ENCODE measurements at regions not wholly inside any gene's neighbourhood (a gene's known extent, or its start where the extent isn't known, plus 50 kb on each side); places are given as distances from the start of the nearest gene placed in this dataset.

- no peaks in the 10 kb centered on the region for H3K79me2 ChIP-seq (ENCODE audit: control insufficient read depth, insufficient read depth, low read length)
- no peaks in the 10 kb centered on the region for H3K4me1 ChIP-seq (ENCODE audit: control insufficient read depth, extremely low read depth, insufficient read depth, low read length)
- no peak overlapping the region for H3K27ac ChIP-seq (ENCODE audit: control insufficient read depth, insufficient read depth, low read length)
- H3K27me3 ChIP-seq (ENCODE audit: control insufficient read depth, extremely low read depth, insufficient read depth, low read length) = no peaks in the 10 kb centered on the region
- no peaks in the 10 kb centered on the region for H3K9me3 ChIP-seq (ENCODE audit: control insufficient read depth, low read depth, low read length)
- no peak overlapping the region for H3K4me2 ChIP-seq (ENCODE audit: control insufficient read depth, extremely low read depth, insufficient read depth, low read depth, low read length)
- no peak for FAIRE-seq
- TF ChIP-seq CTCF (optimal IDR thresholded peaks at IDR 0.05 in 1 of 3, IDR thresholded peaks at IDR 0.05 in 1 of 3, conservative IDR thresholded peaks at IDR 0.05 in 1 of 3; ENCODE audit: extremely low read depth in 1 of 3, insufficient read depth in 2 of 3, low read length in 3 of 3) = no peak
- no peak for TF ChIP-seq EZH2 (IDR thresholded peaks at IDR 0.05; ENCODE audit: low read length)
- H3K9ac ChIP-seq (ENCODE audit: control insufficient read depth, extremely low read depth, insufficient read depth, low read length) = no peak overlapping the region
- H3K36me3 ChIP-seq (ENCODE audit: control insufficient read depth in 2 of 2, extremely low read depth in 1 of 2, insufficient read depth in 2 of 2, low read length in 2 of 2) = no peaks in the 10 kb centered on the region
- dilution Hi-C loops (cut with MboI; ENCODE audit: extremely low pct_ligation_motif_present, low sequenced_read_pairs) = no loop called here
- DNase-seq (ENCODE audit: low read depth, low spot score) = no peak
- no peaks in the 10 kb centered on the region for H3K9me1 ChIP-seq (ENCODE audit: control insufficient read depth, extremely low read depth, insufficient read depth, low read length)
- no peaks in the 10 kb centered on the region for H4K20me1 ChIP-seq (ENCODE audit: control insufficient read depth, extremely low read depth, insufficient read depth, low read length)
- no peak overlapping the region for H3K4me3 ChIP-seq (ENCODE audit: control insufficient read depth in 2 of 3, extremely low read depth in 1 of 3, insufficient read depth in 2 of 3, low read depth in 1 of 3, low read length in 3 of 3)
- no peak overlapping the region for H2AFZ ChIP-seq (ENCODE audit: control insufficient read depth, low read length)
Observed at GRCh38 chr15:29392358-29392757, 122.7 kb upstream of the NSMCE3 start.

GRCh38 chr15:29390051-29390450 is 120.4 kb upstream of the NSMCE3 start:
- no peak overlapping the region for H3K27ac ChIP-seq (ENCODE audit: control insufficient read depth, insufficient read depth, low read length)
- no peak overlapping the region for H3K9ac ChIP-seq (ENCODE audit: control insufficient read depth, extremely low read depth, insufficient read depth, low read length)
- no peaks in the 10 kb centered on the region for H3K9me1 ChIP-seq (ENCODE audit: control insufficient read depth, extremely low read depth, insufficient read depth, low read length)
- no peaks in the 10 kb centered on the region for H3K36me3 ChIP-seq (ENCODE audit: control insufficient read depth in 2 of 2, extremely low read depth in 1 of 2, insufficient read depth in 2 of 2, low read length in 2 of 2)
- H3K4me2 ChIP-seq (ENCODE audit: control insufficient read depth, extremely low read depth, insufficient read depth, low read depth, low read length) = no peak overlapping the region
- no peaks in the 10 kb centered on the region for H3K79me2 ChIP-seq (ENCODE audit: control insufficient read depth, insufficient read depth, low read length)
- no peaks in the 10 kb centered on the region for H3K27me3 ChIP-seq (ENCODE audit: control insufficient read depth, extremely low read depth, insufficient read depth, low read length)
- no peak for DNase-seq (ENCODE audit: low read depth, low spot score)
- dilution Hi-C loops (cut with MboI; ENCODE audit: extremely low pct_ligation_motif_present, low sequenced_read_pairs) = no loop called here
- no peaks in the 10 kb centered on the region for H3K9me3 ChIP-seq (ENCODE audit: control insufficient read depth, low read depth, low read length)
- H4K20me1 ChIP-seq (ENCODE audit: control insufficient read depth, extremely low read depth, insufficient read depth, low read length) = no peaks in the 10 kb centered on the region
- H3K4me3 ChIP-seq (ENCODE audit: control insufficient read depth in 2 of 3, extremely low read depth in 1 of 3, insufficient read depth in 2 of 3, low read depth in 1 of 3, low read length in 3 of 3) = no peak overlapping the region
- no peak overlapping the region for H2AFZ ChIP-seq (ENCODE audit: control insufficient read depth, low read length)
- no peaks in the 10 kb centered on the region for H3K4me1 ChIP-seq (ENCODE audit: control insufficient read depth, extremely low read depth, insufficient read depth, low read length)
- TF ChIP-seq EZH2 (IDR thresholded peaks at IDR 0.05; ENCODE audit: low read length) = no peak
- TF ChIP-seq CTCF (optimal IDR thresholded peaks at IDR 0.05 in 1 of 3, IDR thresholded peaks at IDR 0.05 in 1 of 3, conservative IDR thresholded peaks at IDR 0.05 in 1 of 3; ENCODE audit: extremely low read depth in 1 of 3, insufficient read depth in 2 of 3, low read length in 3 of 3) = no peak
- no peak for FAIRE-seq
